H1 (cell line): ENCODE measurements at regions not wholly inside any gene's neighbourhood (a gene's known extent, or its start where the extent isn't known, plus 50 kb on each side); places are given as distances from the start of the nearest gene placed in this dataset.

Experiments
- NANOG ChIP-seq: IDR thresholded peaks from 2 replicates; pipeline ENCODE4 v1.6.1; 2011; ENCODE audit warnings: low read length, low read depth, mild to moderate bottlenecking, inconsistent platforms; ENCODE audit not compliant: insufficient read depth, poor library complexity, severe bottlenecking
- TAF7 ChIP-seq: optimal IDR thresholded peaks from 2 replicates; pipeline ENCODE3; 2011; ENCODE audit warnings: low read depth, mild to moderate bottlenecking, inconsistent platforms, low read length, moderate library complexity, borderline replicate concordance

- no peak for TF ChIP-seq NANOG
- TF ChIP-seq TAF7 = no peak
These were observed 360.2 kb downstream of the DEPDC1B start (continued) for GRCh38 chr5:60339691-60340201.
